ENCODE measurements at regions not wholly inside any gene's neighbourhood (a gene's known extent, or its start where the extent isn't known, plus 50 kb on each side); places are given as distances from the start of the nearest gene placed in this dataset.
A peak's percentile ranks its signal among the peaks of the same experiment; 100 is the strongest.

DNA sequence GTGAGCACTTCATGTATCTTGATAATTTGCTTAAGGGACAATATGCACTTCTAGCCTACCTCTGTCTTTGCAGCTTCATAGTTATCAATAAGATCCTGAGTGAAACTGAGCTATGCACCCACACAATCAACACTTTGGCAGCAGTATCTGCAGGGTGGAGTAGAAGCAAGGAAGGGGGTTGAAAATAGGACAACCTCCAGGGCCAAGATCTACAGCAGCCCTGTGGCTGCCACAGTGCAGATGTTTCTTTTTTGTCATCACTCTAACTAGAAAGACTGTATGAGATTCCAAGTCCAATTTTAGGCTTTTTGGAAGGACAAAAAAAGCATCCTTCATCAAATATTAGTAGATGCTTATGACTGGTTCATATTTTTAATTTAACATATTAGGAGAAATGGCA is 336.1 kb upstream of the CITED2 start:
- H3K4me1 ChIP-seq (ENCODE audit: control insufficient read depth, insufficient read depth, low read depth, low read length) = no peaks in the 10 kb centered on the region
- no peak overlapping the region for H2AFZ ChIP-seq (ENCODE audit: low read depth, low read length)
- no peak overlapping the region for H3K4ac ChIP-seq (ENCODE audit: low read depth in 1 of 2, low read length in 2 of 2)
- no peaks in the 10 kb centered on the region for H3K36me3 ChIP-seq (ENCODE audit: control insufficient read depth in 1 of 2, insufficient read depth in 2 of 2, low read depth in 1 of 2, low read length in 2 of 2)
- H3K4me3 ChIP-seq (ENCODE audit: insufficient read depth in 1 of 2, low read depth in 1 of 2, low read length in 2 of 2) = no peak overlapping the region
- H3K27me3 ChIP-seq (ENCODE audit: control insufficient read depth in 1 of 2, insufficient read depth in 1 of 2, low read length in 2 of 2) = no peaks in the 10 kb centered on the region
- no peak overlapping the region for H3K23ac ChIP-seq (ENCODE audit: low read length in 2 of 2)
- H2BK15ac ChIP-seq (ENCODE audit: low read depth, poor library complexity, severe bottlenecking) = no peak overlapping the region
- peak overlapping the region in 1 of 2 experiments; percentile 5 for H3K18ac ChIP-seq (ENCODE audit: low read depth in 1 of 2, low read length in 2 of 2)
- H3K9me3 ChIP-seq (ENCODE audit: control insufficient read depth, low read length) = no peaks in the 10 kb centered on the region
- no peak overlapping the region for H4K91ac ChIP-seq (ENCODE audit: low read length)
- H3K27ac ChIP-seq (ENCODE audit: low read length, poor library complexity, severe bottlenecking) = no peak overlapping the region
- peak overlapping the region; percentile 28 for H2AK5ac ChIP-seq (ENCODE audit: low read length, severe bottlenecking)
- H3K4me2 ChIP-seq (ENCODE audit: low read length, poor library complexity, severe bottlenecking) = no peak overlapping the region
- H2BK12ac ChIP-seq (ENCODE audit: low read length in 2 of 2) = no peak overlapping the region
- no peak overlapping the region for H2BK120ac ChIP-seq (ENCODE audit: low read depth, low read length)
- no peak overlapping the region for H3K9ac ChIP-seq (ENCODE audit: low read length)
- H3K79me1 ChIP-seq (replicated peaks; ENCODE audit: low read length, poor library complexity, severe bottlenecking) = no peaks in the 10 kb centered on the region
- no peak for DNase-seq
- H4K8ac ChIP-seq (ENCODE audit: low read length) = no peak overlapping the region
- no peak overlapping the region for H2BK5ac ChIP-seq (ENCODE audit: low read depth, low read length, poor library complexity, severe bottlenecking)
- H3K14ac ChIP-seq (ENCODE audit: low read length in 2 of 2) = no peak overlapping the region

DNA sequence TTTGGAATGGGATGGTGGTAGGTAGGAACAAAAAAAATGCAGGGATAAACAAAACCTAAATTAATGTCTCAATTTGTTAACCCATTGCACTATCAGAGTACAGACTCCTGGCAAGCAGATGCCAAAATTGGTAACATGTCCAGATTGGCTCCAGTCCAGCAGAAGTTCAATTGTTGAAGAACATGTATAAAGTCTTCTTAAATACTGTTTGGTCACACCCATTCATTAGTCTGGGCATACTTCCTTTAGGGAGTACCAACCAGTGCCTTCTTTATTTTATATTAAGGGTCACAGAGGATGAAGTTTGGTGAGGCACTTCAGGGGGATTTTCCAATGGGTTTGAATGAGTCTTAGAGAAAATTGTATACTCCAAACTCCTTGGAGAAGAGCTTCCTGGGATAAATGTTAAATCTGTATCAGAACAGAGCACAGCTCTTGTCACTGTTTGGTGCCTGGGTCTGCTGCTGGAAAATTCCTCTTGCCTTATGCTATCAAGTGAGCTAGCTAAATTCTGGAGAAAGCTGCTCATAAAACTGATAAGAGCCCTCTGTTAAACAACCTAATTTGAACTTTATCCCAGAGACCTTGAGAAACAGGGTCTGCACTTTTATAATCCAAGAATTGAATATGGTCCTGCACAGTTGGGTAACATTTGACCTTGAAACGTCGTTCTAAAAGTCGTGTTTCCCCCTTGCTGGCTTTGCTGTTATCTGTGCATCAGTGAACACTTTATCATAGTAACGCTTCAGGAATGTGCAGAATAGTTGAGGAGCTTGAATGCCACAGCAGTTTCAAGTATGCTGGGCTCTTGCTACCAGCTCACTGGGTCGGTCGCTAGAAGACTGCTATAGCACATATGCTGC is 334.1 kb upstream of the CITED2 start:
- no peaks in the 10 kb centered on the region for H3K9me3 ChIP-seq (ENCODE audit: control insufficient read depth, low read length)
- no peak overlapping the region for H2BK15ac ChIP-seq (ENCODE audit: low read depth, poor library complexity, severe bottlenecking)
- peak overlapping the region; percentile 75 for H2BK5ac ChIP-seq (ENCODE audit: low read depth, low read length, poor library complexity, severe bottlenecking)
- H3K9ac ChIP-seq (ENCODE audit: low read length) = peak overlapping the region; percentile 48
- no peaks in the 10 kb centered on the region for H3K27me3 ChIP-seq (ENCODE audit: control insufficient read depth in 1 of 2, insufficient read depth in 1 of 2, low read length in 2 of 2)
- no peak overlapping the region for H4K91ac ChIP-seq (ENCODE audit: low read length)
- peak overlapping the region; percentile 69 for H2BK120ac ChIP-seq (ENCODE audit: low read depth, low read length)
- H2AK5ac ChIP-seq (ENCODE audit: low read length, severe bottlenecking) = peak overlapping the region; percentile 41
- H3K79me1 ChIP-seq (replicated peaks; ENCODE audit: low read length, poor library complexity, severe bottlenecking) = no peaks in the 10 kb centered on the region
- no peak overlapping the region for H4K8ac ChIP-seq (ENCODE audit: low read length)
- no peaks in the 10 kb centered on the region for H3K4me1 ChIP-seq (ENCODE audit: control insufficient read depth, insufficient read depth, low read depth, low read length)
- peak overlapping the region; percentile 95 for H3K27ac ChIP-seq (ENCODE audit: low read length, poor library complexity, severe bottlenecking)
- H3K4ac ChIP-seq (ENCODE audit: low read depth in 1 of 2, low read length in 2 of 2) = peak overlapping the region in 1 of 2 experiments; percentile 57
- H2AFZ ChIP-seq (ENCODE audit: low read depth, low read length) = no peak overlapping the region
- peak; percentile 87 for DNase-seq
- H3K14ac ChIP-seq (ENCODE audit: low read length in 2 of 2) = no peak overlapping the region
- no peak overlapping the region for H3K4me2 ChIP-seq (ENCODE audit: low read length, poor library complexity, severe bottlenecking)
- H3K18ac ChIP-seq (ENCODE audit: low read depth in 1 of 2, low read length in 2 of 2) = peak overlapping the region in 1 of 2 experiments; percentile 74
- no peak overlapping the region for H3K4me3 ChIP-seq (ENCODE audit: insufficient read depth in 1 of 2, low read depth in 1 of 2, low read length in 2 of 2)
- no peak overlapping the region for H3K23ac ChIP-seq (ENCODE audit: low read length in 2 of 2)
- WGBS = under 1% methylated on average over 6 of the region's 6 CpGs
- H2BK12ac ChIP-seq (ENCODE audit: low read length in 2 of 2) = peak overlapping the region in 1 of 2 experiments; percentile 29
- H3K36me3 ChIP-seq (ENCODE audit: control insufficient read depth in 1 of 2, insufficient read depth in 2 of 2, low read depth in 1 of 2, low read length in 2 of 2) = no peaks in the 10 kb centered on the region

DNA sequence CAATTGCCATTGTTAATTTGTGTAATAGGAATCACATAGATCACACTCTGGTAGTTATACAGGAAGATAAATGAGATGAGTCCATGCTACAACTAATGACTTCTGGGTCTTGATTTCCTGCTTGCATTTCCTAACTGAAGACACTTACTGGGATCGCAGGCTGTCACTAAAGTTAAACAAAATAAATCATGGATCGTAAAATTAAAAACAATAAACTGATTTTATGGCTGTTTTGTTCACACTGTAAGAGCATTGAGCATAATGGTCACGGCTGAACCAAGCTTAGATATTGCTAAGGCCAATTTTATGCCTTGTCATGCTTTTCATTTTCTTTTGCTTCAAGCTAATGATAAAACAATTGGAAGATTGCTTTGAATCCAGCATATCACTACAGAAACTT is 332.5 kb upstream of the CITED2 start:
- no peak overlapping the region for H3K14ac ChIP-seq (ENCODE audit: low read length in 2 of 2)
- no peak overlapping the region for H2AFZ ChIP-seq (ENCODE audit: low read depth, low read length)
- no peak overlapping the region for H3K9ac ChIP-seq (ENCODE audit: low read length)
- no peak overlapping the region for H3K4me2 ChIP-seq (ENCODE audit: low read length, poor library complexity, severe bottlenecking)
- H3K4me1 ChIP-seq (ENCODE audit: control insufficient read depth, insufficient read depth, low read depth, low read length) = no peaks in the 10 kb centered on the region
- H2BK5ac ChIP-seq (ENCODE audit: low read depth, low read length, poor library complexity, severe bottlenecking) = no peak overlapping the region
- no peaks in the 10 kb centered on the region for H3K9me3 ChIP-seq (ENCODE audit: control insufficient read depth, low read length)
- no peak overlapping the region for H3K4ac ChIP-seq (ENCODE audit: low read depth in 1 of 2, low read length in 2 of 2)
- no peak overlapping the region for H2BK12ac ChIP-seq (ENCODE audit: low read length in 2 of 2)
- H3K27ac ChIP-seq (ENCODE audit: low read length, poor library complexity, severe bottlenecking) = no peak overlapping the region
- H3K23ac ChIP-seq (ENCODE audit: low read length in 2 of 2) = no peak overlapping the region
- H3K4me3 ChIP-seq (ENCODE audit: insufficient read depth in 1 of 2, low read depth in 1 of 2, low read length in 2 of 2) = no peak overlapping the region
- H4K91ac ChIP-seq (ENCODE audit: low read length) = no peak overlapping the region
- H3K36me3 ChIP-seq (ENCODE audit: control insufficient read depth in 1 of 2, insufficient read depth in 2 of 2, low read depth in 1 of 2, low read length in 2 of 2) = no peaks in the 10 kb centered on the region
- no peak overlapping the region for H4K8ac ChIP-seq (ENCODE audit: low read length)
- H2BK120ac ChIP-seq (ENCODE audit: low read depth, low read length) = no peak overlapping the region
- H2AK5ac ChIP-seq (ENCODE audit: low read length, severe bottlenecking) = no peak overlapping the region
- no peak overlapping the region for H2BK15ac ChIP-seq (ENCODE audit: low read depth, poor library complexity, severe bottlenecking)
- peak; percentile 40 for DNase-seq
- no peak overlapping the region for H3K18ac ChIP-seq (ENCODE audit: low read depth in 1 of 2, low read length in 2 of 2)
- no peaks in the 10 kb centered on the region for H3K27me3 ChIP-seq (ENCODE audit: control insufficient read depth in 1 of 2, insufficient read depth in 1 of 2, low read length in 2 of 2)
- H3K79me1 ChIP-seq (replicated peaks; ENCODE audit: low read length, poor library complexity, severe bottlenecking) = no peaks in the 10 kb centered on the region
- 9% methylated on average over 1 of the region's 3 CpGs for WGBS

DNA sequence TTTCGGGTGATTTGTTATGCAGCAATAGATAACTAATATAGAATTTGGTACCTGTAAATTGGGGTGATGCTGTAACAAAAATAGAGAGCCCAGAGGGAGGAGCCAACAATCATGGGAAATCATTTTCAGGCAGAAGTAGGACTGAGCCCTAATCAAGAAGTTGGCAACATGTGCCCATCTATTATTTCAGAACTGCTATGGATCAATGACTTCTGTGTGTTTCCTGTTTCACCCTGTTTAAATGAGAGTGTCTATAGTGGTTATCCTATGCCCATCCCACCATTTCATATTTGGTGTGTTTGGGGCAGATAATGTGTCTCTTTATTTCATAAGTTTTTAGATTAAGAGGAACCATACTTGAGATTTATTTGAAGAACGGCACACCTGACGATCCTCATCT is 330.8 kb upstream of the CITED2 start:
- no peaks in the 10 kb centered on the region for H3K79me1 ChIP-seq (replicated peaks; ENCODE audit: low read length, poor library complexity, severe bottlenecking)
- H3K27ac ChIP-seq (ENCODE audit: low read length, poor library complexity, severe bottlenecking) = no peak overlapping the region
- no peak overlapping the region for H3K9ac ChIP-seq (ENCODE audit: low read length)
- no peak overlapping the region for H3K4me2 ChIP-seq (ENCODE audit: low read length, poor library complexity, severe bottlenecking)
- H3K27me3 ChIP-seq (ENCODE audit: control insufficient read depth in 1 of 2, insufficient read depth in 1 of 2, low read length in 2 of 2) = no peaks in the 10 kb centered on the region
- H3K14ac ChIP-seq (ENCODE audit: low read length in 2 of 2) = no peak overlapping the region
- no peaks in the 10 kb centered on the region for H3K36me3 ChIP-seq (ENCODE audit: control insufficient read depth in 1 of 2, insufficient read depth in 2 of 2, low read depth in 1 of 2, low read length in 2 of 2)
- no peak overlapping the region for H4K8ac ChIP-seq (ENCODE audit: low read length)
- no peak overlapping the region for H2BK15ac ChIP-seq (ENCODE audit: low read depth, poor library complexity, severe bottlenecking)
- no peak overlapping the region for H2AFZ ChIP-seq (ENCODE audit: low read depth, low read length)
- no peaks in the 10 kb centered on the region for H3K9me3 ChIP-seq (ENCODE audit: control insufficient read depth, low read length)
- H2BK5ac ChIP-seq (ENCODE audit: low read depth, low read length, poor library complexity, severe bottlenecking) = no peak overlapping the region
- no peak overlapping the region for H3K18ac ChIP-seq (ENCODE audit: low read depth in 1 of 2, low read length in 2 of 2)
- no peak overlapping the region for H2BK120ac ChIP-seq (ENCODE audit: low read depth, low read length)
- H2BK12ac ChIP-seq (ENCODE audit: low read length in 2 of 2) = no peak overlapping the region
- DNase-seq = no peak
- H3K4ac ChIP-seq (ENCODE audit: low read depth in 1 of 2, low read length in 2 of 2) = no peak overlapping the region
- H3K4me1 ChIP-seq (ENCODE audit: control insufficient read depth, insufficient read depth, low read depth, low read length) = peaks cover 1% of the 10 kb centered on the region
- no peak overlapping the region for H2AK5ac ChIP-seq (ENCODE audit: low read length, severe bottlenecking)
- 98% methylated on average over 1 of the region's 3 CpGs for WGBS
- H3K23ac ChIP-seq (ENCODE audit: low read length in 2 of 2) = no peak overlapping the region
- no peak overlapping the region for H3K4me3 ChIP-seq (ENCODE audit: insufficient read depth in 1 of 2, low read depth in 1 of 2, low read length in 2 of 2)
- no peak overlapping the region for H4K91ac ChIP-seq (ENCODE audit: low read length)
